ENCODE measurements at regions not wholly inside any gene's neighbourhood (a gene's known extent, or its start where the extent isn't known, plus 50 kb on each side); places are given as distances from the start of the nearest gene placed in this dataset.

GRCh38 chr11:22461626-22462025 is 123.4 kb downstream of the SLC17A6 start:
- TF ChIP-seq CTCF (conservative IDR thresholded peaks at IDR 0.05; ENCODE audit: low read length) (no peak), EZH2phosphoT487 (IDR thresholded peaks at IDR 0.05; ENCODE audit: borderline replicate concordance) (no peak)

Data from Loucy (cell line).